ENCODE measurements at regions not wholly inside any gene's neighbourhood (a gene's known extent, or its start where the extent isn't known, plus 50 kb on each side); places are given as distances from the start of the nearest gene placed in this dataset.

GRCh38 chr11:98300719-98301118, 720.0 kb upstream of the CNTN5 start:
- no peak for TF ChIP-seq SIN3A (IDR thresholded peaks at IDR 0.05; ENCODE audit: borderline replicate concordance, low read depth, low read length)
- TF ChIP-seq CTCF (IDR thresholded peaks at IDR 0.05) = no peak
- TF ChIP-seq RCOR1 (IDR thresholded peaks at IDR 0.05; ENCODE audit: low read length) = no peak
- TF ChIP-seq REST (IDR thresholded peaks at IDR 0.05; ENCODE audit: low read depth, low read length) = no peak
- TF ChIP-seq JUND (IDR thresholded peaks at IDR 0.05) = no peak
- no peak for TF ChIP-seq POLR2AphosphoS5 (IDR thresholded peaks at IDR 0.05; ENCODE audit: low read depth, low read length)
- TF ChIP-seq, protein P1, sequence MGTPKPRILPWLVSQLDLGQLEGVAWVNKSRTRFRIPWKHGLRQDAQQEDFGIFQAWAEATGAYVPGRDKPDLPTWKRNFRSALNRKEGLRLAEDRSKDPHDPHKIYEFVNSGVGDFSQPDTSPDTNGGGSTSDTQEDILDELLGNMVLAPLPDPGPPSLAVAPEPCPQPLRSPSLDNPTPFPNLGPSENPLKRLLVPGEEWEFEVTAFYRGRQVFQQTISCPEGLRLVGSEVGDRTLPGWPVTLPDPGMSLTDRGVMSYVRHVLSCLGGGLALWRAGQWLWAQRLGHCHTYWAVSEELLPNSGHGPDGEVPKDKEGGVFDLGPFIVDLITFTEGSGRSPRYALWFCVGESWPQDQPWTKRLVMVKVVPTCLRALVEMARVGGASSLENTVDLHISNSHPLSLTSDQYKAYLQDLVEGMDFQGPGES (IDR thresholded peaks at IDR 0.05; ENCODE audit: low read depth, low read length) = no peak

All from SK-N-SH (cell line).